ENCODE measurements at regions not wholly inside any gene's neighbourhood (a gene's known extent, or its start where the extent isn't known, plus 50 kb on each side); places are given as distances from the start of the nearest gene placed in this dataset.

GRCh38 chr14:46259536-46259935 is 392.0 kb downstream of the RPL10L start:
- no peak for DNase-seq

GRCh38 chr14:46256381-46256780 is 395.2 kb downstream of the RPL10L start:
- no peak for DNase-seq

- peak; percentile 15 for DNase-seq
Observed at GRCh38 chr14:46250113-46250703, 401.4 kb downstream of the RPL10L start.

GRCh38 chr14:46248001-46248630 is 403.5 kb downstream of the RPL10L start:
- no peak for DNase-seq

- no peak for DNase-seq
Observed at GRCh38 chr14:46245276-46245675, 406.3 kb downstream of the RPL10L start.

GRCh38 chr14:46233786-46234185 is 417.8 kb downstream of the RPL10L start:
- no peak for DNase-seq

GRCh38 chr14:46230540-46230939 is 421.0 kb downstream of the RPL10L start:
- no peak for DNase-seq

- DNase-seq: no peak
Observed at GRCh38 chr14:46215801-46216200, 435.8 kb downstream of the RPL10L start.

- no peak for DNase-seq
Observed at GRCh38 chr14:46198676-46199075, 452.9 kb downstream of the RPL10L start.

GRCh38 chr14:46197856-46198255 is 453.7 kb downstream of the RPL10L start:
- no peak for DNase-seq

Data from NCI-H510A treated with DMSO at 0.1 percent for 48 hours (cell line).